ENCODE measurements at regions not wholly inside any gene's neighbourhood (a gene's known extent, or its start where the extent isn't known, plus 50 kb on each side); places are given as distances from the start of the nearest gene placed in this dataset.

DNA sequence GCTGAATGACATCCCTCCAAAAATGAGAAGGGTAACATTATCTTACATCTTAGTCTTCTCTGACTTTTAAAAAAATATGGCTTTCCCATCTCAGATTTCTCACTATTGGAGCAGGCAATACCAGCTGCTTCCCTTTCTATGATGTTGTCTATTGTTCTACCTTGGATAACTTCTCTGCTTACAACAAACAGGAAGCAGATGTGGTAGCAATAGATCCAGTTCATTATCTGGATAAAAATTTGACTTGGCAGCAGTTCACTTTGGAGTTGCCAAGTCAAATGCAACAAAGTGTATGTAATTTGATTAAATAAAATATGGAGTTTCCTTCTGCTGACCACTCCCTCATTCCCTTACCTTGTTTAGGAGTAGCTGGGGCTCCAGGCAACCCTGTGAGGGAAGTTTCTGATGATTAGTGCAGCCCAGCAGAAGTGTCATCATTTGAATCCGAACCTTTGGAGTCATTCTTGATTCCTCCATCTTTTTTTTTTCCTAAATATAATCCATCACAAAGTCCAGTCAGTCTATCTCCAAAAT, 72.0 kb upstream of the GPRIN3 start:
- BruUV-seq (replicated peaks) = no TSS peak
- intact Hi-C loops (cut with micrococcal nuclease) = no loop called here
- no peak overlapping the region for H3K27ac Mint-ChIP-seq (ENCODE audit: low read depth, unreplicated experiment)
- no peak overlapping the region for H3K4me3 Mint-ChIP-seq (ENCODE audit: unreplicated experiment)
- TF ChIP-seq CTCF (IDR thresholded peaks at IDR 0.05; ENCODE audit: unreplicated experiment) = no peak
- peaks cover 14% of the 10 kb centered on the region for H3K9me3 Mint-ChIP-seq (ENCODE audit: unreplicated experiment)
- DNase-seq (ENCODE audit: unreplicated experiment) = no peak
- H3K27me3 Mint-ChIP-seq (ENCODE audit: insufficient read depth, unreplicated experiment) = no peaks in the 10 kb centered on the region
- ChIA-PET CTCF (interaction anchor here (1.1 kb wide), 1 partner anchor 13 kb away, joined by 3 read pairs; no protein-coding TSS in a partner anchor), POLR2A (no interaction called here)
- H3K36me3 Mint-ChIP-seq (ENCODE audit: insufficient read depth, unreplicated experiment) = no peaks in the 10 kb centered on the region
- H3K4me1 Mint-ChIP-seq (ENCODE audit: insufficient read depth, unreplicated experiment) = no peaks in the 10 kb centered on the region

GRCh38 chr4:89373394-89373793, 65.8 kb upstream of the GPRIN3 start:
- Mint-ChIP-seq H3K4me1 (ENCODE audit: insufficient read depth, unreplicated experiment) (no peaks in the 10 kb centered on the region), H3K4me3 (ENCODE audit: unreplicated experiment) (no peak overlapping the region), H3K27me3 (ENCODE audit: insufficient read depth, unreplicated experiment) (no peaks in the 10 kb centered on the region), H3K9me3 (ENCODE audit: unreplicated experiment) (no peaks in the 10 kb centered on the region), H3K27ac (ENCODE audit: low read depth, unreplicated experiment) (no peak overlapping the region), H3K36me3 (ENCODE audit: insufficient read depth, unreplicated experiment) (no peaks in the 10 kb centered on the region)
- DNase-seq (ENCODE audit: unreplicated experiment) = no peak
- no peak for TF ChIP-seq CTCF (IDR thresholded peaks at IDR 0.05; ENCODE audit: unreplicated experiment)
- intact Hi-C loops (cut with micrococcal nuclease) = no loop called here
- BruUV-seq (replicated peaks) = no TSS peak
- ChIA-PET CTCF (no interaction called here), POLR2A (no interaction called here)

DNA sequence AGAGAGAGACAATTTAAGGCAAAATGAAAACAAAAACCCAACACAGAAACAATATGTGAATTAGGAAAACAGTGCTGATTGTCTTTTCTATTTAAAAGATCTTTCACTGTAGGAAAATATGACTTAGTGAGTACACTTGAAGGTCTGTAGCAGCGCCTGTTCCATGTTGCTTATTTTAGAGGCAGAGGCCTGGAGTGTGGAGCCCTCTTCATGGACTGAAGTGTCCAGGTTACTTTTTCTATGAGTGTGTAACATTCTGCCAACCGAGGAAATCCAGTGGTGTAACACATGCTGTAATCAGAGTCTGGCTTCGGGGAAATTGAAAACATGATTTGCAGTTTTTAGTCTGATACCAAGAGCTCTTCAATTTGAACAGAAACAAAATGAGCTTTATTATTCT, 64.0 kb upstream of the GPRIN3 start:
- H3K27ac Mint-ChIP-seq (ENCODE audit: low read depth, unreplicated experiment) = no peak overlapping the region
- no peak for DNase-seq (ENCODE audit: unreplicated experiment)
- no peaks in the 10 kb centered on the region for H3K27me3 Mint-ChIP-seq (ENCODE audit: insufficient read depth, unreplicated experiment)
- ChIA-PET CTCF (no interaction called here), POLR2A (no interaction called here)
- intact Hi-C loops (cut with micrococcal nuclease) = no loop called here
- no peak overlapping the region for H3K4me3 Mint-ChIP-seq (ENCODE audit: unreplicated experiment)
- H3K4me1 Mint-ChIP-seq (ENCODE audit: insufficient read depth, unreplicated experiment) = no peaks in the 10 kb centered on the region
- TF ChIP-seq CTCF (IDR thresholded peaks at IDR 0.05; ENCODE audit: unreplicated experiment) = no peak
- H3K36me3 Mint-ChIP-seq (ENCODE audit: insufficient read depth, unreplicated experiment) = no peaks in the 10 kb centered on the region
- H3K9me3 Mint-ChIP-seq (ENCODE audit: unreplicated experiment) = no peaks in the 10 kb centered on the region
- no TSS peak for BruUV-seq (replicated peaks)

- intact Hi-C loops (cut with micrococcal nuclease) = no loop called here
- TF ChIP-seq CTCF (IDR thresholded peaks at IDR 0.05; ENCODE audit: unreplicated experiment) = no peak
- no TSS peak for BruUV-seq (replicated peaks)
- Mint-ChIP-seq H3K36me3 (ENCODE audit: insufficient read depth, unreplicated experiment) (no peaks in the 10 kb centered on the region), H3K4me1 (ENCODE audit: insufficient read depth, unreplicated experiment) (no peaks in the 10 kb centered on the region), H3K27ac (ENCODE audit: low read depth, unreplicated experiment) (no peak overlapping the region), H3K9me3 (ENCODE audit: unreplicated experiment) (no peaks in the 10 kb centered on the region), H3K27me3 (ENCODE audit: insufficient read depth, unreplicated experiment) (no peaks in the 10 kb centered on the region), H3K4me3 (ENCODE audit: unreplicated experiment) (no peak overlapping the region)
- ChIA-PET POLR2A (no interaction called here), CTCF (no interaction called here)
- no peak for DNase-seq (ENCODE audit: unreplicated experiment)
These were observed 62.0 kb upstream of the GPRIN3 start for GRCh38 chr4:89369581-89369980.

Measured in MCF 10A (cell line).